RPMI7951 (cell line): ENCODE measurements at regions not wholly inside any gene's neighbourhood (a gene's known extent, or its start where the extent isn't known, plus 50 kb on each side); places are given as distances from the start of the nearest gene placed in this dataset.
A peak's percentile ranks its signal among the peaks of the same experiment; 100 is the strongest.

Source experiments
- DNase-seq: peaks from one replicate; pipeline ENCODE4 v3.0.0-alpha.2; 2012; ENCODE audit warnings: low read depth

DNA sequence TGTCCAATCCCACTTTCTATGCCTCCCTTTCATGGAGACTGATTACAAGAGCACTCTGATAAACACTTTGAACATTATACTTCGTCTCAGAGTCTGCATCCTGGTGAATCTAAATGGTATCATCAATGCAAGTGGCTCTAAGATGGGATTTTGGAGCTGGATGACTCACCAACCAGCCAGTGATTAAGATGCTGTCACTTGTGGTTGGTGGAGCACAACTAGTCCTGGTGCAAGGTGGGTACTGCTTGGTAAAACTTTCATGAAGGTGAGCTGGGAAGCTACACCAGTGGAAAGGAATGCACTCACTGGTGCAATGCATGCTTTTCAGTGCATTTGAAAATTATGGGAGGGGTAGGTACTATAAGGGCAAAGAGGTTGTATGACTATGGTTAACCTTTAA is 137.7 kb upstream of the TRIB2 start:
- DNase-seq = peak; percentile 42

DNA sequence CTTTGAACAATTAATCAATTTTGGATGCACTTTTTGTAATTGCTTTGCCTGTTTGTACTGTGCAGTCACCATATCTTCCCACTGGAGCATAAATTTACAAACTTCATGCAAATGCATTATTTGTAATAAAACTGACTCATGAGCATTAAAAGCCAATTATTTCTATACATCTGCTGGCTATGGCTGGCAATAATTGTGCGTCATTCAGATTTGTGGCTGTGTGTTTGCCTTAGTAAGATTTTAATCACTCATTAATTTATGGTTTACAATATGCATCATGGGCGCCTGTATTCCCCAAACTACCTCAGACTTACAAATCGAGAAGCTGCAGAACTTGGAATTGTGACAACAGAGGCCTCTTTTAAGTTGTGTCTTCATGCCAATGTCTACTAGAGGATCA is 132.4 kb upstream of the TRIB2 start:
- DNase-seq = no peak

DNA sequence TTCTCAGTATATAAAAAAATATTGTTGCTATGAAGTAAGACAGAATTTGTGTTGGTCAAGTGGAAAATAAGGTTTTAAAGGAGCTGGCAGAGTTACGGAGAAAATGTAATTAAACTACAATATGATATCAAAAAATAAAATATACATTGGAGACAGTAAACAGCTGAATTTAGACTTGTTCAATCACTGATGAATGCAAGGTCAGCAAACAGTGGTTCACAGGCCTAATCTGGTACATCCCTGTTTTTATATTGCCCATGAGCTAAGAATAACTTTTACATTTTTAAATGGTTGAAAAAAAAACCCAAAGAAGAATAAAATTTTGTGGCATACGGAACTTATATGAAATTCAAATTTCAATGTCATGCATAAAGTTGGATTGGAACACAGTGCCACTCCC is 131.0 kb upstream of the TRIB2 start:
- DNase-seq = no peak

DNA sequence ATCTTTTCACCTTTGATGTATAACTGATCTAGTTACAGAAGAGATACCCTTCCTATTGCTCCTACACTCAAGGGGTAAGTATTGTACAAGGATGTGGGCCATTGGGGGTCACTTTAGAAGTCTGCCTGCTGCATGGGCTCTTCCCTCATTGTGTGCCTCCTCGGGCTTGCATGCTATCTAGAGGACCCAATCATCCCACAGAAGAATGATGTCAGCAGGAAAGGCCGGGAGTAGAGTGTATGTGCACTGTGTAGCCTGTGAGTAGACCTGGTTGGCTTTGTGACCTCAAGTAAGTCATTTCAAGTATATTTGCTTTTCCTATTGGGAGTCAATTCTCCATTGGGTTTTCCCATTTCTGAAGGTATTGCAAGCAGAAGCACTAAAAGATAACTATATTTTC is 129.5 kb upstream of the TRIB2 start:
- no peak for DNase-seq

DNA sequence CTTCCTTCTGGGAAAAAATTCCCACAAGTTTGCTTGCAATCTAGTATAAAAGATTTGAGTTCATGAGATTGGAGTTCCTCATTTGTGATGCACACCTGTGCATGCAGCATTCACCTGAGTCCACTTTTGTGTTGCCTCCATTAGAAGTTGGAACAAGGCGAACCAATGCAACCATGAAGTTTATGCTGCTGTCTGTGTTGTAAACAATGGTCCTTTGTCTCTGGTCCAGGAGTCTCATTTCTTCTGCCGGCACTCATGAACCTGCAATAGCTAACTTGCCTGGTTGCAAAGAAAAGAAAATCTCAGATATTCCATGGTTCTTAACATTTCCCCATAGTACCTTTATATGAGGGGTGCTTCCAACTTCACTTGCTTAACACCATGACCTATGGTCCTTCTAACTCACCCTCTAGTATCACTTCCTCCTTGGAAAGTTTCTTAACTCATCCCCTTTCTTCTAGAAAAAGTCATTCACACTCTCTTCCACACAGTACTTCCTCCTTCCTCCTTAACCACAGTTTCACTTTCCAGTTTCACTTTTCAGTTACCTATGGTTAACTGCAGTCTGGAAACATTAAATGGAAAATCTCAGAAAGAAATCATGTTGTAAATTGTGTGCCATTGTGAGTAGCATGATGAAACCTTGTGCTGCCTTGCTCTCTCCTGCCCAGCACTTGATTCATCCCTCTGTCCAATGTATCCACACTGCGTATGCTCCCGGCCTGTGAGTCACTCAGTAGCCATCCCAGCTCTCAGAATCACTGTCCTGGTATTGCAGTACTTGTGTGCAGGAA is 128.8 kb upstream of the TRIB2 start:
- DNase-seq = peak; percentile 89

DNA sequence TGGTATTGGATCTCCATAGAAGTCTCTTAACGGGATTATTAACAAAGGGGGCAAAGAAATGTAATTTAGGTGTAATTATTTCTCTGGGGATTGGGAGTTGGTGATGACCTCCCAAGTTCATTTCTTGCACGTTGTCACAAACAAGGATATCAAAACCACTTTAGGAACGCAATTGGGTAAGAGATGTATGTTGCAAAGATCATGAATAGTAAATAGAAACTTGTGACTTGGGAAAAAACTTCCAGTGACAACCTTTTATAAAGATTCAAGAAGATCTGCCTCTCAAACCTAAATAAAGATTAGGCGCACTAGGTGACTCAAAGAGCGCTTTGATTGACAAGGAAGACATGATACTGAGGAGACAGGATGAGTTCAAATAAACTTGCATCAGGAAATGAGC is 127.8 kb upstream of the TRIB2 start:
- no peak for DNase-seq

DNA sequence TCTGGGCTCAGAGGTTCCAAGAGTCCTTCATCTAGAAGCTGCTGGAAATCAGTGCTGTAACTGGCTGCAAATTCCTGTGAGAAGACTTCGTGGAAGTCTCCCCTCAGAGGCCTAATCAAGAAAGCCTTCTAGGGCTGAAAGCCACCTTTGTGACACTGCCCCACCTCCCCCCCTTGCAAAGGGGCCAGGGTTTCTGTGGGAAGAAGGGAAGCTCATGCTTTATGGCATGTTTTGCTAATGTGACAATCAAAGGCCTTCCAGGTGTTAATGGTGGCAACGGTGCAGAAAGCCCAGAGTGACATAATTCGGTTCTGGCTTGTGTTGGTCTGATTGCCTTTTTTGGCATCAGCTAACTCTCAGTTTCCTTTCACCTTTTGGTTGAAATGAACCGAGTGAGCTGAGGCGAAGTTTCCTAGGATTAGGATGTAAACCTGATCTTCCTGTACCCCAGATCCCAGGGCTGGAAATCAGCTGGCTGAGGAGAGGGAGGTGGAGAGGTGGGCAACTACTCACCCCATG is 126.9 kb upstream of the TRIB2 start:
- no peak for DNase-seq

DNA sequence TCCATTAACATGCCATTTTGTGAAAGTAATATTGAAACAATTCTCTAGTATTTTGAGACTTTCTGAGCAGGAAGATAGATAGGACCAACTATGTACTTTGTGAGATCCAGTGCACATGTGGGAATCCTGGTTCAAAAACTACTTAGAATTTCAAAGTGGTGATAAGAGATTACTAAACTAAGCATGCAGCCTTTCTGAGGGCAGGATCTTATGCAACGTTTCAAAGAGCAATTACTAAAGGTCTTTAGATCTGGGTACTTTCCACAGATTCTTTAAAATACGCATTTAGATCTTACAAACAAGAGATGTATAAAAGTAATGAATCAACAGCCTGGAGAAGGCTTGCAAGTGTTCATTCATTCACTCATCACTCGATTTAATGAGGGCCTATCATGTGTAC is 124.4 kb upstream of the TRIB2 start:
- DNase-seq = no peak

DNA sequence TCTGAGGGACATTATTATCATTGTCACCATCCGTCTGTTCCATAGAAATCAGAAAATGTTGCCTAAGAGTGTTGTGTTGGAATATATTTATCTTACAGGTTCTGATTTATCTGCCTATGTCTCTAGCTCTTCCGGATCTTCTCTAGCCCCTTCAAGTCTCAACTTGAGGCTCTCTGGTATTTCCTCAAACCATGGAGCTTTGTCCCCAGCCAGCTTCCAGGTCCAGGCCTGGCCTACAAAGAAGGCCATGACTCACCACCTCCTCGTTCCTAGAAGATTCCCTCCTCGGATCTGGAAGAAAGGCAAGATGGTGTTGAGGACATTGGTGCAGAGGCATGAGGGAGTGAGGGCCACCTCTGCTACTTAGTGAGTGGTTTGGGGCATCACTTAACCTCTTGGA is 122.1 kb upstream of the TRIB2 start:
- no peak for DNase-seq

DNA sequence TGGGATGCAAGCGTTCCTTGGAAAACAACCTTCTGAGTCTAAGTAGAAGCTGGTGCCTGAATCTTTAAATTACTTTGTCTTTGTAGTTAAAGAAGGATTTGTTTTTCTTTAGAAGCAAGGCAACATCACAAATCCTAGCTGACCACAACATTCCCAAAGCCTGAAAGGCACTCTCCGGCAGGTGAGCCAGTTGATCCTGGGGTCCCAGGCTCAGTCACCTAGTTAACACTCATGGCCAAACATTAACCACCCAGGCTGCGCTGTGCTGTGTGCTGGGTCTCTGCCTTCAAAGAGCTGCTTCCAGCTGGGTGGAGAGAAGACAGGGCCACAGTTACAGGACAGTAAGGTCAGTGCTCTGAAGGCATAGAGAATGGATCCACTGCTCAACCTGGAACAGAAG is 120.0 kb upstream of the TRIB2 start:
- DNase-seq = no peak

DNA sequence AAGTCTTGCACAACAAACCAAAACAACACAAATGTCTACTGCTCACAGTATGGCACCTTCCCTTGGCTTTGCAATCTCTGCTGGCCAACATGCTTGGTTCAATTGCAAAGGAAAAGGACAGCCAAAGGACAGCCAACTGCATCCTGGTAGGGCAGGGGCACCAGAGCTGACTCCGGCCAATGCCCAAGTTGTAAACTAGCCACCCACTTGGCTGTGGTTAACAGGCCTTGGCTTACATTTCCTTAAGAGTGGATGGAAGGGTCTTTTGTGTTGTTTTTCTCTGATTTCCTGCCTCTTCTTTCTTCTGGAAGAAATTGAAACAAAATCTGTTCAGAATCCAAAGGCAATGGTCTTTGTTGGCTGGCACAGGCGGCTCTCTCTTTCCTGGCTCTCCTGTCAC is 119.1 kb upstream of the TRIB2 start:
- DNase-seq = no peak

DNA sequence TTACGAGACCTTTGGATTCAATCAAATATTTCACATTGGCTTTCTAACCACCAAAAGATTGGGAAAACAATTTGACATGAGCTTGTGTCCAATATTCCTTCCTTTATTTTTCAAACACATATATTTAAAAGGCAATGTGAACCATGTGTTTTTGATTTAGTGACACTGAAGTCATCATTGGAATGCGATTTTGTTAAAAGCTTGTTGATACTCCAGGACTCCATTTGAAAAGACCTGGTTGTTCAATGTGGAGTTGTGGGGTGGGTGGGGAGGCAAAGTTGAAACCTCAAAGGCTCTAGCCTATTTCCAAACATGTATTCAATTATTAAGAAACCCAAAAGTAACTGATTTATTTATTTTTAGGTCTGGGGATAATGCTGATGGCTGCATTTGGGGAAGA is 114.1 kb upstream of the TRIB2 start:
- DNase-seq = peak; percentile 15

DNA sequence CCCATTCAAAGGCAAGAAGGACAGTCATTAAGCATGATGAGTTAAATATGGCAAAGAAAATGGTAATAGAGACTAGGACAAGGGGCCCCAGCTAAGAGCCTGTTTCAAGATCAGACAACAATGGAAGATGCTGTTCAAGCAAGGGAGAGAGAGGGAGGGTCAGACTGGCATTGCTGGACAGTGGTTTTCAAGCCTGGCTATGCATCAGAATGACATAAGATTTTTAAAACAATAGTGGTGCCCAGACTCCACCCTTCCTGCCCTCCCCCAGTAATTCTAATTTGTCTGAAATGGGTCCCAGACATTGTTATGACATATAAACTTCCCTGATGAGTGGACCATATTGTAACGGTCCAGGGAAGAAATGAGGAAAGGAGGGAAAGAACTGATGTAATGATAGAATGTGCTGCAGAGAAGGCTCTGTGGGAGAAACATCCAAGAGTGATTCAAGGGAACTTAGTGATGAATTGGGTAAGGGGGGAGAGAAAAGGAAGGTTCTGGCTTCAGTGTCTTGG is 112.9 kb upstream of the TRIB2 start:
- no peak for DNase-seq

DNA sequence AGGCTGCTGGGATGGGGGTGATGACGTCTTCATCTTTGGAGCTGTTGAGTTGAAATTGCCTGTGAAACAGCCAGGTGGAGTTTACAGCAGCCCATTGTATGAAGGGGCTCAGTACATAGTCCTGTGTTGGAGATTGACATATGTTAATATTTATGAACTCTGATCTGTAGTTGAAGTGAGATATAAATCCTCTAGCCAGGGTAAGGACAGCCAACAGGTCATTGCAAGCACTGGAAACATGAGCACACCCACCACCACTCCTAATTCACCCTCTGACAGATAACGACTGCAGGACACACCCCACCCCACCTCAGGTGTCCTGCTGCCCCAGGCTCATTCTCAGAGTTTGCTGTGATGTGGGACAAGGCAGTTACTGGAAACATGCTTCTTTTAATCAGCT is 112.4 kb upstream of the TRIB2 start:
- no peak for DNase-seq

DNA sequence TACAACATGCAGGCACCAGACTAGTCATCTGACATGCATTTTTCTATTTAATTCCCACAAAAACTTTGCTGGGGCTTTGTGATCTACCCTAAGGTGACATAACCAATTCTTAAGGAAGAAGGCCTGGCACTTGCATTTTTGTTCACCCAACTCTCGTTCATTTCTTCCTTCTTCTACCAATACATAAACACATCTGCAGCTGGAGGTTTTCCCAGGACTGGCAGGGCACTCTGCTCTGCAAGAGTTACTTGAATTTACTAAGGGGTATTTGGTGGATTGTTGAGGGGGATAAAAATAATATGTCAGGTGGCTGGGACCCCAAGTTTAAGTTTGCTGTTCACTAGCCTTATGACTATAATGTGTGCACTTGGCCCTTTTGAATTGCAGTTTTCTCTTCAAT is 111.4 kb upstream of the TRIB2 start:
- DNase-seq = no peak

DNA sequence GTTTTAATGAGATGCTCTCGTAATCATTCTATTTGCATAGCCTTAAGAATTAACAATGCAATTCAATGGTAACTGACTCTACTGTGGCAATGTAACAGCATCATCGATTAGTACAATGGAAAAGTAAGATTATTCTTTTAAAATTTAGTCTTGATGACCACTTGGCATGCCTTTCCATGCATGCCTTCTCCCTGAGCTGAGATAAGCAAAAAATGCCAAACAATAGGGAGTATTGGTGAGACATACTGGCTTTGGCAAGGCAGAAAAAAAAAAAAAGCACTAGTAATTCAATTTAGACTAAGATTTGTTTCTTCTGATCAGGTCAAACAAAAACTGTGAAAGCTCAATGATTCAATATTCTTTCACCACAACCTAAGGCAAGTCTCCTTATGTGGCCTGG is 110.8 kb upstream of the TRIB2 start:
- DNase-seq = no peak

DNA sequence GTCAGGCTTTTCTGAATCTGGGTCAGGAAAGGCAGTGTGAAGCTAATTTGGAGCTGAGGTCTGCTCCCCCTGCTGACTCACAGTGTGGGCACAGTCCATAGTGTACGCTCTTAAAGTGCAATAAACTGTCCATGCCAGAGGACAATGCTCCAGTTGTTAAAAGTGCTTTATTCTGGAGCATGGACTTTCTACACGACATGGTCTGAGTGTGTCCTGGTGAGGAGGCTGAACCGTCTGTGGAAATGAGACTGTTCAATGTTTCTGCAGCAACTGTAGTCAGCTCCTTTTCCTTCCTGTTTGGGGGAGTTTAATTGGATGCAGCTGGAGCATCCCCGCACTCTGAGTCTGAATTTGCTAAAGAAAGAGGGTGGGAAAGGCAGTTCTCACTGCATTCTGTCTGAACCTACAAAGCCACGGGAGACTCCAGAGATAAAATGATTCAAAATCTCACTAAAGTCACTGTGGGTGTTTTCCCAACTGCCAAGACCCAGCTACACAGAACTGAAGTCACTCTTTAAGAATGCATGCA is 110.2 kb upstream of the TRIB2 start:
- peak; percentile 90 for DNase-seq

DNA sequence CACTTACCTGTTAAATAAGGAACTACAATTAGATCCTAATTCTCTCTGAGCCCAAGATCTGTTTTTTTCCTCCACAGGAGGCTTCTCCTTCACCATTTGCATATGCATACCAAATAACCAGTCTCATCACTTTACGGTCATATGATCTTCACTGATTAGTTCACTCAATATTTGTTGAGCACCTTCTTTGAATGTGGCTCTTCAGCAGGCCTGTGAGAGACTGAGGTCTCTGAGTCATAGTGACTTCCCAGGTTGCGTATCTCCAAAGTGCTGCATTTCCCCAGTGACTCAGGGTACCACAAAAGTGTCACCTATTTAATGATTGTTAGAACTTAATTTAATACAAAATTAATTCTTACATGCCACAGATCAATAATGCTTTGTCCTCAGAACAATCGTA is 108.8 kb upstream of the TRIB2 start:
- peak; percentile 67 for DNase-seq

DNA sequence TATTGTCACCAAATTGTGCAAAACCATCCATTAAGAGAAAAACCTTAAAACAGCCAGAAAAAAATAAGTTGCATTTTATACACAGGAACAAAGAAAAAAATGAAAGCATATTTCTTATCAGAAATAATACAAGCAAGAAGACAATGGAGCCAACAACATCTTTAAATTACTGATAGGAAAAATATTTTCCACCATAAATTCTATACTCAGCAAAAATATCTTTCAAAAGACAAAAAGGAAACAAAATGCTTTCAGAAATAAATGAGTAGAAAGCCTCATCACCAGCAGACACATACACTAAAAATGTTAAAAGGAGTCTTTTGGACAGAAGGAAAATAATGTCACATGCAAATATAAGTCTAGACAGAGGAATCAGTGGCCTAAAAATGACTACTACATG is 106.4 kb upstream of the TRIB2 start:
- no peak for DNase-seq

DNA sequence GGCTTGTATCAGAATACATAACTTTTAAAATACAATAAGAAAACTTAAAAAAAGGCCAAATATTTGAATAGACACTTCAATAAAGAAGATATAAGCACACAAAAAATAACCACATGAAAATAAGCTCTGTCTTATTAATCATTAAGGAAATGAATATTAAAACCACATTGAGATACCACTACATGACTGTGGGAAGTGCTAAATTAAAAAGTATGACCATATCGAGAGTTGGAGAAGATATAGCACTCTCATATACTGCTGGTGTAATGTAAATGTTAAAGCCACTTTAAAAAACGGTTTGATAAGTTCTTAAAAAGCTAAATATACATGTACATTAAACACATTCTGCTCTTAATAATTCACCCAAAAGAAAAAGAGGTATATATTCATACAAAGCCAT is 104.6 kb upstream of the TRIB2 start:
- no peak for DNase-seq

DNA sequence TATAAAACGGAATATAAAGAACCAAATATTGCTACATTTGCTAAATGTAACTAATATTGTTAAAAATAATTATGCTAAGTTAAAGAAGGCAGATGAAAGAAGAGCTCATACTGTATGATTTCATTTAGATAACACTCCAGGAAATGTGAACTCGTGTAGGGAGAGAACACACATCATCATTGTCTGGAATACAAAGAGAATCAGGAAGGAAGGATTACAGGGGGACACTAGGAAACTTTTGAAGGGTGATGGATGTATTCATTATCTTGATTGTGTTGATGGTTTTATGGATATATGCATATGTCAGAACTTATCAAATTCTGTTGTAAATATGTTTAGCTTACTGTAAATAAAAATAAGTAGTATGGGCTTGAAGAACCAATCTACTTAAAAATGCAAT is 104.1 kb upstream of the TRIB2 start:
- DNase-seq = no peak

DNA sequence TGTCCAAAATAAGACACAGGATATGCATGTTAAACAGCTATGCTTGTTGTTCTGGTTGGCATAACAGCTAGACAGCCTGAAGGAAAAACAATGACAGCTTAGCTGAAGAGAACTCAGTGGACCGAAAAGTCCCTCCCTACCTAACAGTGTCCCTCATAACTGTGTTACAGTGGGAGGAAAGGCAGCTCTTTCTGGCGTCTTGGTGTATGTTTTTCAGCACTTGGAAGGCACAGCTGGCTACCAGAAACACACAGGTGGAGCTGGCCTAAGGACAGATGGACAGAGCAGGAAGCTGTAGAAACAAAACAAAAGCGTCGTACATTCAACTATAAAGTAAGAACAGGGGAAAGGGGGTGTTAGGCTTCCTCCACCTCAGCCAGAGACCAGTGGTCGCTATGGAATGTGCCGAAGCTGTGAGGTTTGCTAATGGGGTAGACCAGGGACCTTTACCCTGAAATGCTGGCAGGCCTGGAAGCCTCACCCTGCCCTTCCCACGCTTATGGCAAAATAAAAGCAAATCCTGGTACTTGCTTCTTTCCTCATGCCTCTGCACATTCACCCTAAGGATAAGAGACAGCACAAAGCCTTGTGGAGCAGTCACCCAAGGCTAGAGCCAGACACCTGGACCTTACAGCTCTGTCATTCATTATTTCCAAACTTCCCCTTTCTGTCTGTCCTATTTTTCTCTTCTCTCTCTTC is 103.5 kb upstream of the TRIB2 start:
- DNase-seq = no peak

DNA sequence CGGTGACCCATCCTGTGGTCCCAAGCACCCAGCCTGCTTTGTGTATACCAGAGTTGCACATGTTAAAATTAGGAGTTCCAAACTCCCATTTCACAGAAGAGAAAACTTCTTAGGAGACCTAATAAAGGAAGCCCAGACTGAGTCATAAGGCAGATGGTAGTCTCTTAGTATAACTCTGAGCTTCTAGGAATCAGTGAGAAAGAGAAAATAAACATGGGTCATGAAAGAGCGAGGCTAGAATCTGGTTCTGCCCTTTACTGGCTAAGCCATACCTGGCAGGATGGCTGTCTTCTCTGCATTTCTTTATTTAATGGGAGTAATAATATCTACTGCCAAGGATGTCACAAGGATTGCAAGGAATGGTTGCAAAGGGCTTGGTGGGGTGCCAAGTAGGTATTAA is 101.2 kb upstream of the TRIB2 start:
- no peak for DNase-seq
